ENCODE measurements at regions not wholly inside any gene's neighbourhood (a gene's known extent, or its start where the extent isn't known, plus 50 kb on each side); places are given as distances from the start of the nearest gene placed in this dataset.

GRCh38 chr9:38227656-38228055 lies 158.6 kb upstream of the SHB start:
- TF ChIP-seq EZH2 (IDR thresholded peaks at IDR 0.05) (no peak), POLR2AphosphoS5 (IDR thresholded peaks at IDR 0.05; ENCODE audit: borderline replicate concordance, low read depth, low read length) (no peak)

Measured in SK-N-MC (cell line).